ENCODE measurements at regions not wholly inside any gene's neighbourhood (a gene's known extent, or its start where the extent isn't known, plus 50 kb on each side); places are given as distances from the start of the nearest gene placed in this dataset.
A peak's percentile ranks its signal among the peaks of the same experiment; 100 is the strongest.

DNA sequence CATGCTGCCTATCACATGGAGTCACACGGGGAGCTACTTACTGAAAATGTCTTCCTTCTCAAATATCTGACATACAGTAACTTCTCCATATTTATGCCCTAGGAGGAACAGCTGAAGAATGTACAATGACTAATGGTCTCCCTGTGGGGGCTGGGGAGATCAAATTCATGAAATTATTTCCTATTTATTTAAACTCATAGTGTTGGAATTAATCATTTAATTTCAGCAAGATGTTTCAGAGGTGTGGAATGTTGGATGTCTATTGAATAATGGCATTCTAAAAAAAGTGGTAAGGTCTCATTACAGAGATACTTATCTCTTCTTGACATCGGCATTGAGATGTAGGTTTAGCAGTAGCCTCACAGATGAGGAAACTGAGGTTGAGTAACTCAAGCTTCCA is 214.3 kb upstream of the CDH11 start:
- TF ChIP-seq, protein P1, sequence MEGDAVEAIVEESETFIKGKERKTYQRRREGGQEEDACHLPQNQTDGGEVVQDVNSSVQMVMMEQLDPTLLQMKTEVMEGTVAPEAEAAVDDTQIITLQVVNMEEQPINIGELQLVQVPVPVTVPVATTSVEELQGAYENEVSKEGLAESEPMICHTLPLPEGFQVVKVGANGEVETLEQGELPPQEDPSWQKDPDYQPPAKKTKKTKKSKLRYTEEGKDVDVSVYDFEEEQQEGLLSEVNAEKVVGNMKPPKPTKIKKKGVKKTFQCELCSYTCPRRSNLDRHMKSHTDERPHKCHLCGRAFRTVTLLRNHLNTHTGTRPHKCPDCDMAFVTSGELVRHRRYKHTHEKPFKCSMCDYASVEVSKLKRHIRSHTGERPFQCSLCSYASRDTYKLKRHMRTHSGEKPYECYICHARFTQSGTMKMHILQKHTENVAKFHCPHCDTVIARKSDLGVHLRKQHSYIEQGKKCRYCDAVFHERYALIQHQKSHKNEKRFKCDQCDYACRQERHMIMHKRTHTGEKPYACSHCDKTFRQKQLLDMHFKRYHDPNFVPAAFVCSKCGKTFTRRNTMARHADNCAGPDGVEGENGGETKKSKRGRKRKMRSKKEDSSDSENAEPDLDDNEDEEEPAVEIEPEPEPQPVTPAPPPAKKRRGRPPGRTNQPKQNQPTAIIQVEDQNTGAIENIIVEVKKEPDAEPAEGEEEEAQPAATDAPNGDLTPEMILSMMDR (conservative IDR thresholded peaks at IDR 0.05; ENCODE audit: low read depth, low read length): no peak
- TF ChIP-seq RCOR1 (IDR thresholded peaks at IDR 0.05; ENCODE audit: insufficient replicate concordance, low read length) (no peak), CHD1 (IDR thresholded peaks at IDR 0.05; ENCODE audit: low read depth, low read length) (no peak), POLR2A (IDR thresholded peaks at IDR 0.05; ENCODE audit: low read depth, low read length) (no peak), CEBPB (IDR thresholded peaks at IDR 0.05; ENCODE audit: low read depth, low read length) (0 out of 2 replicates have a peak, but pooled peaks have one; percentile 13), RAD21 (IDR thresholded peaks at IDR 0.05; ENCODE audit: low read length) (no peak), RFX5 (IDR thresholded peaks at IDR 0.05; ENCODE audit: low read depth, low read length) (no peak), SMC3 (IDR thresholded peaks at IDR 0.05; ENCODE audit: low read depth, low read length) (no peak), NFE2L2 (IDR thresholded peaks at IDR 0.05; ENCODE audit: low read depth, low read length) (no peak), MXI1 (IDR thresholded peaks at IDR 0.05; ENCODE audit: borderline replicate concordance, low read depth, low read length) (no peak), FOS (IDR thresholded peaks at IDR 0.05; ENCODE audit: low read depth, low read length) (0 out of 2 replicates have a peak, but pooled peaks have one; percentile 19), MAZ (IDR thresholded peaks at IDR 0.05; ENCODE audit: borderline replicate concordance, low read depth, low read length) (no peak)
- TF ChIP-seq, protein P2, sequence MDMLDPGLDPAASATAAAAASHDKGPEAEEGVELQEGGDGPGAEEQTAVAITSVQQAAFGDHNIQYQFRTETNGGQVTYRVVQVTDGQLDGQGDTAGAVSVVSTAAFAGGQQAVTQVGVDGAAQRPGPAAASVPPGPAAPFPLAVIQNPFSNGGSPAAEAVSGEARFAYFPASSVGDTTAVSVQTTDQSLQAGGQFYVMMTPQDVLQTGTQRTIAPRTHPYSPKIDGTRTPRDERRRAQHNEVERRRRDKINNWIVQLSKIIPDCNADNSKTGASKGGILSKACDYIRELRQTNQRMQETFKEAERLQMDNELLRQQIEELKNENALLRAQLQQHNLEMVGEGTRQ (IDR thresholded peaks at IDR 0.05; ENCODE audit: low read depth, low read length): no peak
